Naive B cell (primary cell): ENCODE measurements at regions not wholly inside any gene's neighbourhood (a gene's known extent, or its start where the extent isn't known, plus 50 kb on each side); places are given as distances from the start of the nearest gene placed in this dataset.

Experiments
- ATAC-seq, 2 donors: fragments of 150-1000 bp; cut with Tn5 transposase; 2 replicates each; pipeline ENCODE4 v1.10.0; 2021; ENCODE audit warnings: low read depth in 2 of 2, mild to moderate bottlenecking in 2 of 2, moderate library complexity in 2 of 2
- DNase-seq: peaks from one replicate; pipeline ENCODE4 v3.0.0; 2022
- H3K27ac Mint-ChIP-seq, 6 donors: one replicate each; pipeline ENCODE4 v1.8.0; 2020 to 2022; ENCODE audit warnings: mild to moderate bottlenecking in 6 of 6, mixed read lengths in 6 of 6, moderate library complexity in 5 of 6, inconsistent platforms in 2 of 6
- H3K27me3 Mint-ChIP-seq, 3 donors: one replicate each; pipeline ENCODE4 v1.8.0; 2021 to 2022; ENCODE audit warnings: mixed read lengths in 3 of 3, mild to moderate bottlenecking in 1 of 3
- H3K36me3 Mint-ChIP-seq, 2 donors: one replicate each; pipeline ENCODE4 v1.8.0; 2020 to 2022; ENCODE audit warnings: mixed read lengths in 2 of 2, inconsistent platforms in 1 of 2, mild to moderate bottlenecking in 1 of 2
- H3K4me1 Mint-ChIP-seq, 3 donors: one replicate each; pipeline ENCODE4 v1.8.0; 2020 to 2022; ENCODE audit warnings: mixed read lengths in 3 of 3, inconsistent platforms in 1 of 3, mild to moderate bottlenecking in 1 of 3, moderate library complexity in 1 of 3
- H3K4me3 Mint-ChIP-seq, 8 donors: one replicate each; pipeline ENCODE4 v1.8.0; 2020 to 2022; ENCODE audit warnings: mild to moderate bottlenecking in 8 of 8, mixed read lengths in 8 of 8, moderate library complexity in 8 of 8, inconsistent platforms in 2 of 8
- H3K9me3 Mint-ChIP-seq, 7 donors: one replicate each; pipeline ENCODE4 v1.8.0; 2020 to 2022; ENCODE audit warnings: mixed read lengths in 7 of 7, mild to moderate bottlenecking in 5 of 7, inconsistent platforms in 2 of 7, moderate library complexity in 1 of 7

- peak overlapping the region in 1 of 6 donors; percentile 27 for H3K27ac Mint-ChIP-seq
- H3K9me3 Mint-ChIP-seq: peaks cover 0 to 8% (median 0%) of the 10 kb centered on the region in 7 donors
- DNase-seq (no peak), ATAC-seq (no peak)
- H3K4me1 Mint-ChIP-seq: no peaks in the 10 kb centered on the region
- peaks cover 0 to 5% (median 0%) of the 10 kb centered on the region in 3 donors for H3K27me3 Mint-ChIP-seq
- H3K4me3 Mint-ChIP-seq: no peak overlapping the region
- no peaks in the 10 kb centered on the region for H3K36me3 Mint-ChIP-seq
These were observed 1288.4 kb downstream of the BRD1 start for GRCh38 chr22:48539261-48539660.

- no peak overlapping the region for H3K4me3 Mint-ChIP-seq
- H3K27ac Mint-ChIP-seq: no peak overlapping the region
- no peaks in the 10 kb centered on the region for H3K4me1 Mint-ChIP-seq
- DNase-seq (no peak), ATAC-seq (no peak)
- no peaks in the 10 kb centered on the region for H3K36me3 Mint-ChIP-seq
- H3K9me3 Mint-ChIP-seq: peaks cover 0 to 8% (median 0%) of the 10 kb centered on the region in 7 donors
- H3K27me3 Mint-ChIP-seq: peaks cover 0 to 5% (median 0%) of the 10 kb centered on the region in 3 donors
These were observed 1289.3 kb downstream of the BRD1 start for GRCh38 chr22:48538291-48538820.

DNA sequence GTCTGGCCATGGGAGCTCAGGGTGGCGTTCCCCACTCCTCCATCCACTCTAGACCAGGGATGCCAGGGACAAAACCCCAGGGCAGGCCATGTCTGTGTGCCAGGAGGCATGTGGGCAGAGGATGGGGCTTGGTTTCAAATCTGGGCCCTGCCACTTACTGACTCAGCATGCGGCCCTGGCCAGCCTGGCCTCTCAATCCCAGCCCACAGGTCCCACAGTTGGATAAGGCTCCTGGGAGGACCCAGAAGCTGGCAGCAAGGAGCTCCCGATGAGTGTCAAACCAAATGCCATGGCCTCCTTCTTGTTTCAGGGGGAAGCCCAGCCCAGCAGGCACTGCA lies 1290.4 kb downstream of the BRD1 start:
- H3K27ac Mint-ChIP-seq: no peak overlapping the region
- DNase-seq (no peak), ATAC-seq (no peak)
- peaks cover 0 to 5% (median 0%) of the 10 kb centered on the region in 3 donors for H3K27me3 Mint-ChIP-seq
- no peaks in the 10 kb centered on the region for H3K36me3 Mint-ChIP-seq
- peaks cover 0 to 4% (median 0%) of the 10 kb centered on the region in 7 donors for H3K9me3 Mint-ChIP-seq
- no peak overlapping the region for H3K4me3 Mint-ChIP-seq
- H3K4me1 Mint-ChIP-seq: no peaks in the 10 kb centered on the region

GRCh38 chr22:48536541-48537342 lies 1290.9 kb downstream of the BRD1 start:
- no peak for ATAC-seq
- Mint-ChIP-seq H3K4me3 (no peak overlapping the region), H3K4me1 (no peaks in the 10 kb centered on the region), H3K36me3 (no peaks in the 10 kb centered on the region), H3K27ac (no peak overlapping the region), H3K9me3 (no peaks in the 10 kb centered on the region), H3K27me3 (peaks cover 0 to 8% (median 0%) of the 10 kb centered on the region in 3 donors)
- DNase-seq: no peak

- H3K27me3 Mint-ChIP-seq: peaks cover 0 to 8% (median 0%) of the 10 kb centered on the region in 3 donors
- no peaks in the 10 kb centered on the region for H3K9me3 Mint-ChIP-seq
- ATAC-seq: no peak
These were observed 1291.7 kb downstream of the BRD1 start for GRCh38 chr22:48535868-48536540.

DNA sequence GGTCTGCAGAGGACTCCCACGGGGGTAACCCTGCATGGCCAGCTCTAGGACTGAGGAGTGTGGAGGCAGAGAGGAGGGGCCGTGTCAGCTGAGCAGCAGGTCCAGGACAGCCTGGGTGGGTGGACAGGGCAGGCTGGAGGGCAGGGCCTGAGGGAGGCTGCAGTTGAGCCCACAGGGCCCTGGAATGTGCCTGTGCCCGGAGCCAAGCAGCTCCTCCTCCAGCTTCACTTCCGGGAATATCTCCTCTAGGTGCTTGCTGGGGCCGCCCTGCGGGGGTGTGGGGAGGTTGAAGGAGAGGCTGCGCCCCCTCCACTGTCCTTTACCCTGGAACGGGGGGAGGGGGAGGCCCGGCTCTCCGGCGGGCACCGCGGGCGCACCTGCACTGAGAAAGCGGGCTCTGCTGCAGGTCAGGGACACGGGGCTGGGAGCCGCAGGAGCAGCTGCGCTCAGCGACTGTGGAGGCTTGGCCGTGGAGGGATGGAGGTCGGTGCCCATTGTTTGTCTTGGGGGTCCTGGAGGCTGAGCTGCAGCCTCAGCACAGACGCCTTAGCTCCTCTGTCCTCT lies 1293.2 kb downstream of the BRD1 start:
- no peaks in the 10 kb centered on the region for H3K36me3 Mint-ChIP-seq
- no peak overlapping the region for H3K27ac Mint-ChIP-seq
- no peak overlapping the region for H3K4me3 Mint-ChIP-seq
- peaks cover 0 to 8% (median 0%) of the 10 kb centered on the region in 3 donors for H3K27me3 Mint-ChIP-seq
- DNase-seq (no peak), ATAC-seq (no peak)
- no peaks in the 10 kb centered on the region for H3K9me3 Mint-ChIP-seq
- no peaks in the 10 kb centered on the region for H3K4me1 Mint-ChIP-seq

More at GRCh38 chr22:48535868-48536540, 1291.7 kb downstream of the BRD1 start:
- H3K4me3 Mint-ChIP-seq: no peak overlapping the region
- H3K36me3 Mint-ChIP-seq: no peaks in the 10 kb centered on the region
- DNase-seq: no peak
- no peaks in the 10 kb centered on the region for H3K4me1 Mint-ChIP-seq
- no peak overlapping the region for H3K27ac Mint-ChIP-seq

DNA sequence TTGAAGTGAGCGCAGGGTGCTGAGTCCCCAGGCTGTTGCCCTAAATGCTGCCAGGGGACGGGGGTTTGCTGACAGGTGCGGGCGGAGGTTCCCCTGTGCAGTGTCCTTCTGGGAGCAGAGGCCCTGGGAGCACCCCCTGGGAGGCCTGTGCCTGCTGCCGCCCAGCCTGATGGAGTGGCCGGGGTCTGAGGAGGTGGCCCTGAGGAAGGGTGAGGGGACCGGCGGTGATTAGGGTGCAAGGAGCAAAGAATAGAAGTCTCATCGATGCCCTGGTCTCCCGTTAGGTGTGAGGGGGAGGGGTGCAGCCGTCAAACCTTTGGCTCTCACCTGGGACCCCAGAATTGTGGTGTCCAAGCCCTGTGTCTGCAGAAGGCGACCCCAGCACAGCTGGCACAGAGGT lies 1294.7 kb downstream of the BRD1 start:
- Mint-ChIP-seq H3K36me3 (no peaks in the 10 kb centered on the region), H3K4me1 (no peaks in the 10 kb centered on the region), H3K27ac (no peak overlapping the region), H3K9me3 (no peaks in the 10 kb centered on the region), H3K27me3 (peaks cover 0 to 12% (median 11%) of the 10 kb centered on the region in 3 donors), H3K4me3 (no peak overlapping the region)
- DNase-seq (no peak), ATAC-seq (no peak)

- H3K27ac Mint-ChIP-seq: no peak overlapping the region
- H3K4me1 Mint-ChIP-seq: no peaks in the 10 kb centered on the region
- DNase-seq: no peak
- H3K27me3 Mint-ChIP-seq: peaks cover 0 to 12% (median 11%) of the 10 kb centered on the region in 3 donors
- ATAC-seq: no peak
- H3K36me3 Mint-ChIP-seq: no peaks in the 10 kb centered on the region
- peak overlapping the region in 1 of 8 donors; percentile 68 for H3K4me3 Mint-ChIP-seq
- no peaks in the 10 kb centered on the region for H3K9me3 Mint-ChIP-seq
These were observed 1295.8 kb downstream of the BRD1 start for GRCh38 chr22:48531761-48532435.

DNA sequence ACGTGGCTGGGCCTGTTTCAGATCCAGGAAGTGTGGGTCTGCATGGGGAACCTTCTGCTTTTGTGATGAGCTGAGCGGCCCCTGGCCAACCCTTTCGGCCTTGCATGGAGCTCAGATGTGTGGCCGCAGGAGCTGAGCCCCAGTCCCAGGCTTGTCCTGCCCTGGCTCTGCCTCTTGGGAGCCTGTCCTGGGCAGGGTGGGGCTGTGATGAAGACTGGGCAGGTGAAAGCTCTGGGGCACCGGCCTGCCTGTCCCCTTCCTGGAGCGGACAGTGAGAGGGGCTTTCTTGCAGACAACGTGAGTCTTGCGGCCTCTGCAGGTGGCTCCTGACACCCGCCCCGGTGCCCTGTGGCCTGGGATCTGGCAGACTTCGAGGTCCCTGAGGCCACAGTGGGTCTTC lies 1296.6 kb downstream of the BRD1 start:
- no peaks in the 10 kb centered on the region for H3K9me3 Mint-ChIP-seq
- DNase-seq (no peak), ATAC-seq (no peak)
- H3K27me3 Mint-ChIP-seq: peaks cover 4 to 12% (median 11%) of the 10 kb centered on the region in 3 donors
- no peaks in the 10 kb centered on the region for H3K4me1 Mint-ChIP-seq
- no peaks in the 10 kb centered on the region for H3K36me3 Mint-ChIP-seq
- H3K4me3 Mint-ChIP-seq: no peak overlapping the region
- H3K27ac Mint-ChIP-seq: no peak overlapping the region

DNA sequence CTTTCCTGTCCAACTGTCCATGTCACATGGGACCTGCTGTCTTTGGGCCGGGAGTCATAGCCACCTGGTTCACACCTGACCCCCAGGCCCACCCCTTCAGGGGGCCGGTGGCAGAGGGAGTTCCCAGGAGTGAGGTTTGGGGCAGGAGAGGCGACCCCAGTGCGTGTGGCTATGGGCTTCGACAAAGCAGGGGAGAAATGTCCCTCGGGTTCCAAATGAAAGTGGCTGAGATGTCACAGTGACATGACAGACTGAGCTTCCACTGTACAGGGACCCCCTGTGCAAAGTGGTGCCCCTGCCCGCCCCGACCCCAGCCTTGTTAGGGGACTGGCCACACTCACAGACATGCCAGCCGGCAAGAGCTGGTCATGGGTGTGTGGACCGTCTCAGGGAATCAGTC lies 1297.0 kb downstream of the BRD1 start:
- H3K4me1 Mint-ChIP-seq: no peaks in the 10 kb centered on the region
- no peak for ATAC-seq
- H3K36me3 Mint-ChIP-seq: no peaks in the 10 kb centered on the region
- DNase-seq: no peak
- no peak overlapping the region for H3K4me3 Mint-ChIP-seq
- H3K27me3 Mint-ChIP-seq: peaks cover 4 to 12% (median 11%) of the 10 kb centered on the region in 3 donors
- H3K27ac Mint-ChIP-seq: no peak overlapping the region
- no peaks in the 10 kb centered on the region for H3K9me3 Mint-ChIP-seq

DNA sequence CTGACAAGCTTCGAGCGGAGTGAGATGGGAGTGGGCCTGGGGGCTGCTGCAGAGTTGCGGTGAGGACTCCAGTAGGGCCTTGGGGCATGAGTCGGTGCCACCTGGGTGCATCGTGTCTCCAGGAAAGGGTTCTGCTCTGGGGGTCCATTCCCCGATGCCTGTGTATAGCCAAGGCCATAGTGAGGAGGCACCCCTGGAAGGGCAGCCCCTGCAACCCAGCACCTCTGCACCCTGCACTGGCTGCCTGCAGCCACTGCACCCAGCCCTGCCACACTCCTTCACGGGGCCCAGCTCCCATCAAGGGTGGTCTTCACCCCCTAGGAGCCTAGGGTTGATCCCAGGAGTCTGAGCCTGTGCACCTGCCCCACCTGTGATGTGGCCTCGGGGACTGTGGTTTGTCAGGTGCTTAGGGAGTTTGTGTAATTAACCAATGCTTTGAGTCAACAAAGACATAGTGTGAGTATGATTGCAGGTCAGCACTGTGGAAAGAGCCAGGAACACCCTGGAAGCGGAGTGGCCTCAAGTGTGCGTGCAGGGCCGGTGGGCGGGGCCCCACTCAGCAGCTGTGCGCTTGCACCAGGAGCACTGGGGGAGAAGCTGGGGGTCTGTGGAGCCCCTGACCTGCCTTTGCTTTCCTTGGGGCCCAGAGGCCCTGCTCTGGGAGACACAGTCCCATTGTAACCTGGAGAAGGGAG lies 1299.3 kb downstream of the BRD1 start:
- H3K36me3 Mint-ChIP-seq: no peaks in the 10 kb centered on the region
- no peaks in the 10 kb centered on the region for H3K4me1 Mint-ChIP-seq
- H3K9me3 Mint-ChIP-seq: no peaks in the 10 kb centered on the region
- H3K27me3 Mint-ChIP-seq: peaks cover 4 to 12% (median 11%) of the 10 kb centered on the region in 3 donors
- peak overlapping the region in 1 of 8 donors; percentile 43 for H3K4me3 Mint-ChIP-seq
- no peak for ATAC-seq
- no peak for DNase-seq
- no peak overlapping the region for H3K27ac Mint-ChIP-seq

DNA sequence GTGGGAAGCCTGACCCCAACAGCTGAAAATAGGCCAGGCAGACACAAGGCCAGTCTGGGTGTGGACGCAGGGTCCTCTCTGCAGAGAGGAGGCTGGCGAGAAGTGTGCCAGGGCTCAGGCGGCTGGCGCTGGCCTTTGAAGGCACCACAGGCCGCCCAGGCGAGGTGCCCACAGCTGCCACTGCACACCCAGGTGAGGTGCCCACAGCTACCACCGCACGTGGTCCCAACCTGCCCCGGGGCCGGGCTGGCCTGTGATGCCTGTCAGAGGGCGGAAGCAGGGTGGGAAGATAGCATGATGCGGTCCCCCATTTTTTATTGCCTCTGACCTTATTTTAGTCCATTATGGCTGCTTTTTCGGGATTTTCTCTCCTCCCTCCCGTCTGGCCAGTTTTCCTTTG lies 1303.9 kb downstream of the BRD1 start:
- Mint-ChIP-seq H3K4me3 (no peak overlapping the region), H3K4me1 (no peaks in the 10 kb centered on the region), H3K36me3 (no peaks in the 10 kb centered on the region), H3K9me3 (no peaks in the 10 kb centered on the region), H3K27me3 (peaks cover 2 to 7% (median 4%) of the 10 kb centered on the region in 3 donors), H3K27ac (no peak overlapping the region)
- ATAC-seq: no peak
- no peak for DNase-seq

GRCh38 chr22:48523091-48523490 lies 1304.6 kb downstream of the BRD1 start:
- H3K27me3 Mint-ChIP-seq: peaks cover 0 to 4% (median under 1%) of the 10 kb centered on the region in 3 donors
- H3K27ac Mint-ChIP-seq: no peak overlapping the region
- no peak overlapping the region for H3K4me3 Mint-ChIP-seq
- DNase-seq (no peak), ATAC-seq (no peak)
- no peaks in the 10 kb centered on the region for H3K36me3 Mint-ChIP-seq
- H3K4me1 Mint-ChIP-seq: no peaks in the 10 kb centered on the region
- H3K9me3 Mint-ChIP-seq: no peaks in the 10 kb centered on the region
